ENCODE measurements at regions not wholly inside any gene's neighbourhood (a gene's known extent, or its start where the extent isn't known, plus 50 kb on each side); places are given as distances from the start of the nearest gene placed in this dataset.
"Not testable (repeated sequence)": the region's sequence is repeated elsewhere in the genome, so short reads cannot be mapped to it uniquely, and the experiment has no call there.

GRCh38 chr7:150111373-150112139 is 211.6 kb upstream of the LRRC61 start:
- not testable (repeated sequence) for TF ChIP-seq CTCF (optimal IDR thresholded peaks at IDR 0.05 in 1 of 3, IDR thresholded peaks at IDR 0.05 in 1 of 3, conservative IDR thresholded peaks at IDR 0.05 in 1 of 3; ENCODE audit: extremely low read depth in 1 of 3, insufficient read depth in 2 of 3, low read length in 3 of 3); EZH2 (IDR thresholded peaks at IDR 0.05; ENCODE audit: low read length)
